ENCODE measurements at regions not wholly inside any gene's neighbourhood (a gene's known extent, or its start where the extent isn't known, plus 50 kb on each side); places are given as distances from the start of the nearest gene placed in this dataset.

DNA sequence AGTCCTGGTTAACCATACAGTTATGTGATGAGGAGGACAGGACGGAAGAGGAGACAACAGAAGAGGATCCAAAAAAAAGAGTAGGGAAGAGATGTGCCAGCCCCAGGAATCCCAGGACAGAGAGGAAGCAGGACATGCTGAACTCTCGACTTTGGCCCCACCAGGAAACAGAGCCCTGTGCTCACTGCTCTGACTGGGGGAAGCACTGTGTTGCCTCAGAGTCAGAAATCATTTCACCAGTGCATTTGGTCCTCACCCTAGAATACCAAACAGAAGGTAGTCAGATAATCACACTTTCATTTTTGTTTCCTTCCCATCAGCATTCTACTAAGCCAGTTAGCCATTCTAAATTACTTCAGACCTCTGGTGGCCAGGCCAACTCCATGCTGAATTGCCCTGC lies 421.0 kb upstream of the CDH5 start:
- TF ChIP-seq POLR2AphosphoS5 (IDR thresholded peaks at IDR 0.05; ENCODE audit: borderline replicate concordance, low read depth, low read length) (no peak), EZH2 (IDR thresholded peaks at IDR 0.05) (no peak), FOXP2 (optimal IDR thresholded peaks at IDR 0.05; ENCODE audit: control extremely low read depth, extremely low read length, insufficient read depth) (no peak)
